Neural cell (in vitro differentiated cells): ENCODE measurements at regions not wholly inside any gene's neighbourhood (a gene's known extent, or its start where the extent isn't known, plus 50 kb on each side); places are given as distances from the start of the nearest gene placed in this dataset.

Source experiments
- H2AFZ ChIP-seq: fragments of 200-600, 300-800 bp; sonication (generic), shearing (Covaris generic); 2 replicates; pipeline ENCODE4 v1.6.0; 2014; ENCODE audit warnings: low read depth, mild to moderate bottlenecking, antibody characterized with exemption, low read length, moderate library complexity
- H3F3A ChIP-seq: fragments of 200-600 bp; shearing (Covaris generic); 2 replicates; pipeline ENCODE4 v1.6.1; 2016; ENCODE audit warnings: mild to moderate bottlenecking, moderate library complexity, mixed read lengths, antibody characterized with exemption, low read length; ENCODE audit not compliant: insufficient read depth, poor library complexity, severe bottlenecking
- H3K27ac ChIP-seq: fragments of 200-600, 300-800 bp; sonication (generic), shearing (Covaris generic); 2 replicates; pipeline ENCODE4 v1.5.1; 2014; ENCODE audit warnings: mild to moderate bottlenecking, low read length, moderate library complexity
- H3K27me3 ChIP-seq: fragments of 300-800, 200-600 bp; sonication (generic), shearing (Covaris generic); 2 replicates; pipeline ENCODE4 v1.6.0; 2014; ENCODE audit warnings: mild to moderate bottlenecking, low read depth, low read length, moderate library complexity; ENCODE audit not compliant: insufficient read depth
- H3K36me3 ChIP-seq: fragments of 300-800, 200-600 bp; sonication (generic), shearing (Covaris generic); 2 replicates; pipeline ENCODE4 v1.5.1; 2014; ENCODE audit warnings: mild to moderate bottlenecking, antibody characterized with exemption, low read length, moderate library complexity; ENCODE audit not compliant: insufficient read depth
- H3K4me2 ChIP-seq: fragments of 300-800, 200-600 bp; sonication (generic), shearing (Covaris generic); 2 replicates; pipeline ENCODE4 v1.6.0; 2014; ENCODE audit warnings: mild to moderate bottlenecking, low read length
- H3K4me3 ChIP-seq: fragments of 300-800, 200-600 bp; sonication (generic), shearing (Covaris generic); 2 replicates; pipeline ENCODE4 v1.5.1; 2014; ENCODE audit warnings: mild to moderate bottlenecking, low read length, moderate library complexity
- H3K79me2 ChIP-seq: fragments of 200-600 bp; shearing (Covaris generic); replicated peaks from 2 replicates; pipeline ENCODE4 v1.6.0; 2014; ENCODE audit warnings: mild to moderate bottlenecking, low read length, moderate library complexity; ENCODE audit not compliant: insufficient read depth
- H3K9ac ChIP-seq: fragments of 300-800, 200-600 bp; sonication (generic), shearing (Covaris generic); 2 replicates; pipeline ENCODE4 v1.6.1; 2016; ENCODE audit warnings: mild to moderate bottlenecking, low read length, mixed read lengths
- H3K9me2 ChIP-seq: fragments of 200-600 bp; shearing (Covaris generic); 2 replicates; pipeline ENCODE4 v1.6.1; 2016; ENCODE audit warnings: mild to moderate bottlenecking, low read length, mixed read lengths; ENCODE audit not compliant: insufficient read depth
- H3K9me3 ChIP-seq: fragments of 200-600, 300-800 bp; sonication (generic), shearing (Covaris generic); 2 replicates; pipeline ENCODE4 v1.6.1; 2016; ENCODE audit warnings: mild to moderate bottlenecking, mixed run types, low read length, moderate library complexity, mixed read lengths
- H4K20me1 ChIP-seq: fragments of 200-600 bp; shearing (Covaris generic); 2 replicates; pipeline ENCODE4 v1.6.1; 2016; ENCODE audit warnings: mild to moderate bottlenecking, mixed run types; ENCODE audit not compliant: insufficient read depth
- EP300 ChIP-seq: fragments of 450-650 bp; conservative IDR thresholded peaks from 2 replicates; pipeline ENCODE4 v1.6.1; 2014; ENCODE audit warnings: antibody characterized with exemption, mild to moderate bottlenecking, moderate library complexity; ENCODE audit not compliant: poor library complexity, severe bottlenecking
- EZH2 ChIP-seq: fragments of 200-600, 300-800 bp; shearing (Covaris generic), sonication (generic); IDR thresholded peaks from 2 replicates; pipeline ENCODE4 v1.6.1; 2014; ENCODE audit warnings: antibody characterized with exemption, low read length, borderline replicate concordance, mild to moderate bottlenecking; ENCODE audit not compliant: insufficient read depth, poor library complexity, severe bottlenecking
- MXI1 ChIP-seq: fragments of 450-650 bp; conservative IDR thresholded peaks from 2 replicates; pipeline ENCODE4 v1.6.1; 2014; ENCODE audit warnings: antibody characterized with exemption, mild to moderate bottlenecking; ENCODE audit not compliant: poor library complexity, severe bottlenecking
- POLR2AphosphoS5 ChIP-seq: IDR thresholded peaks from 2 replicates; pipeline ENCODE4 v1.6.1; 2012
- RAD21 ChIP-seq: fragments of 450-650 bp; conservative IDR thresholded peaks from 2 replicates; pipeline ENCODE4 v1.6.1; 2014; ENCODE audit warnings: antibody characterized with exemption, mild to moderate bottlenecking, moderate library complexity
- SMC3 ChIP-seq: fragments of 450-650 bp; conservative IDR thresholded peaks from 2 replicates; pipeline ENCODE4 v1.6.1; 2014; ENCODE audit warnings: antibody characterized with exemption, mild to moderate bottlenecking, moderate library complexity; ENCODE audit not compliant: poor library complexity
- TAF1 ChIP-seq: IDR thresholded peaks from 2 replicates; pipeline ENCODE4 v1.6.1; 2012; ENCODE audit warnings: low read depth
- TF ChIP-seq, protein P1 (sequence below): IDR thresholded peaks from 2 replicates; pipeline ENCODE4 v1.6.1; 2012; ENCODE audit warnings: borderline replicate concordance
- TF ChIP-seq, protein P2 (sequence below): fragments of 450-650 bp; IDR thresholded peaks from 2 replicates; pipeline ENCODE4 v1.5.1; 2014; ENCODE audit warnings: antibody characterized with exemption, mild to moderate bottlenecking, moderate library complexity; ENCODE audit not compliant: poor library complexity, severe bottlenecking

DNA sequence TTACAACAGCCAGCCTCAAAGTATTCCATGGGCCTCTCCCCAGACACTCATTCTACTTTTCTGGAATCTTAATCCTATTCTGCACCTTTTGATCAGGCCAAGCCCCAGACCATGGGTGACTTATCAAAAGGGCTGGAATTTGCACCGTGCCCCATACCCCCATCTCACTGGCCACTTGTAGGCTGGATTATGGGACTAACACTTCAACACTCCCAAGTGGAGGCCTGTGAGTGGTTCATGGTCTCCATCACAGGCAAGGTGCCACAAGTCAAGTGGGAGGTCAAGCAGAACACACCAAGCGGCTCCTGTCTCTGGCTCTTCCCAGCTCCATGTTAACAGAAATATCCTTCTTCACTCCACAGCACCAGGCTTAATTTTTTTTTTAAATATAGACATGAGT, 212.3 kb upstream of the HEY2 start:
- H3K27ac ChIP-seq = no peak overlapping the region
- no peaks in the 10 kb centered on the region for H3K9me3 ChIP-seq
- H3K4me2 ChIP-seq = no peak overlapping the region
- no peaks in the 10 kb centered on the region for H4K20me1 ChIP-seq
- no peaks in the 10 kb centered on the region for H3K36me3 ChIP-seq
- H2AFZ ChIP-seq = no peak overlapping the region
- no peaks in the 10 kb centered on the region for H3K79me2 ChIP-seq
- H3K4me3 ChIP-seq = no peak overlapping the region
- TF ChIP-seq EZH2 (no peak), EP300 (no peak), POLR2AphosphoS5 (no peak), MXI1 (no peak), RAD21 (no peak), TAF1 (no peak), SMC3 (no peak)
- TF ChIP-seq, protein P1, sequence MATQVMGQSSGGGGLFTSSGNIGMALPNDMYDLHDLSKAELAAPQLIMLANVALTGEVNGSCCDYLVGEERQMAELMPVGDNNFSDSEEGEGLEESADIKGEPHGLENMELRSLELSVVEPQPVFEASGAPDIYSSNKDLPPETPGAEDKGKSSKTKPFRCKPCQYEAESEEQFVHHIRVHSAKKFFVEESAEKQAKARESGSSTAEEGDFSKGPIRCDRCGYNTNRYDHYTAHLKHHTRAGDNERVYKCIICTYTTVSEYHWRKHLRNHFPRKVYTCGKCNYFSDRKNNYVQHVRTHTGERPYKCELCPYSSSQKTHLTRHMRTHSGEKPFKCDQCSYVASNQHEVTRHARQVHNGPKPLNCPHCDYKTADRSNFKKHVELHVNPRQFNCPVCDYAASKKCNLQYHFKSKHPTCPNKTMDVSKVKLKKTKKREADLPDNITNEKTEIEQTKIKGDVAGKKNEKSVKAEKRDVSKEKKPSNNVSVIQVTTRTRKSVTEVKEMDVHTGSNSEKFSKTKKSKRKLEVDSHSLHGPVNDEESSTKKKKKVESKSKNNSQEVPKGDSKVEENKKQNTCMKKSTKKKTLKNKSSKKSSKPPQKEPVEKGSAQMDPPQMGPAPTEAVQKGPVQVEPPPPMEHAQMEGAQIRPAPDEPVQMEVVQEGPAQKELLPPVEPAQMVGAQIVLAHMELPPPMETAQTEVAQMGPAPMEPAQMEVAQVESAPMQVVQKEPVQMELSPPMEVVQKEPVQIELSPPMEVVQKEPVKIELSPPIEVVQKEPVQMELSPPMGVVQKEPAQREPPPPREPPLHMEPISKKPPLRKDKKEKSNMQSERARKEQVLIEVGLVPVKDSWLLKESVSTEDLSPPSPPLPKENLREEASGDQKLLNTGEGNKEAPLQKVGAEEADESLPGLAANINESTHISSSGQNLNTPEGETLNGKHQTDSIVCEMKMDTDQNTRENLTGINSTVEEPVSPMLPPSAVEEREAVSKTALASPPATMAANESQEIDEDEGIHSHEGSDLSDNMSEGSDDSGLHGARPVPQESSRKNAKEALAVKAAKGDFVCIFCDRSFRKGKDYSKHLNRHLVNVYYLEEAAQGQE = no peak
- TF ChIP-seq, protein P2, sequence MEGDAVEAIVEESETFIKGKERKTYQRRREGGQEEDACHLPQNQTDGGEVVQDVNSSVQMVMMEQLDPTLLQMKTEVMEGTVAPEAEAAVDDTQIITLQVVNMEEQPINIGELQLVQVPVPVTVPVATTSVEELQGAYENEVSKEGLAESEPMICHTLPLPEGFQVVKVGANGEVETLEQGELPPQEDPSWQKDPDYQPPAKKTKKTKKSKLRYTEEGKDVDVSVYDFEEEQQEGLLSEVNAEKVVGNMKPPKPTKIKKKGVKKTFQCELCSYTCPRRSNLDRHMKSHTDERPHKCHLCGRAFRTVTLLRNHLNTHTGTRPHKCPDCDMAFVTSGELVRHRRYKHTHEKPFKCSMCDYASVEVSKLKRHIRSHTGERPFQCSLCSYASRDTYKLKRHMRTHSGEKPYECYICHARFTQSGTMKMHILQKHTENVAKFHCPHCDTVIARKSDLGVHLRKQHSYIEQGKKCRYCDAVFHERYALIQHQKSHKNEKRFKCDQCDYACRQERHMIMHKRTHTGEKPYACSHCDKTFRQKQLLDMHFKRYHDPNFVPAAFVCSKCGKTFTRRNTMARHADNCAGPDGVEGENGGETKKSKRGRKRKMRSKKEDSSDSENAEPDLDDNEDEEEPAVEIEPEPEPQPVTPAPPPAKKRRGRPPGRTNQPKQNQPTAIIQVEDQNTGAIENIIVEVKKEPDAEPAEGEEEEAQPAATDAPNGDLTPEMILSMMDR = no peak
- H3F3A ChIP-seq = no peaks in the 10 kb centered on the region
- no peak overlapping the region for H3K9ac ChIP-seq
- no peaks in the 10 kb centered on the region for H3K27me3 ChIP-seq
- H3K9me2 ChIP-seq = no peaks in the 10 kb centered on the region

DNA sequence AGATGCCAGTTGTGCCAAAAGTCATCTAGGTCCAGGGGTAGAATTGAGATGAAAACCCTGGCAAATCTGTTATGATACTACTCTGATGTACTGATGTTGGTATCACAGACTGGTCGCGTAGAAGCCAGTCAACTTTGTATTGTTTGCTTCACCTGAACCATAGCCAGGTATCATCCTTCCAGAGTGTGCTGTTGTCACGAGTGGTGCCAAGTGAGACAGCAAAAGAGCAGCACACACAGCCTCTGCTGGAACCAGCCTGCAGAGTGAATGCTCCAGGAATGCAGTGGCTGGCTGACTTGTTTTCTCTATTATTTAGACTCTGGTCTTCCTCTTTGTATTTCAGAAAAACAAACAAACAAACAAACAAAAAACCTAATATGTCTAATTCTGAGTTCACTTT, 209.5 kb upstream of the HEY2 start:
- no peak overlapping the region for H3K9ac ChIP-seq
- TF ChIP-seq RAD21 (no peak), MXI1 (no peak), POLR2AphosphoS5 (no peak)
- TF ChIP-seq, protein P2 = no peak
- H3K27me3 ChIP-seq = no peaks in the 10 kb centered on the region
- no peaks in the 10 kb centered on the region for H3F3A ChIP-seq
- H3K4me2 ChIP-seq = no peak overlapping the region
- no peaks in the 10 kb centered on the region for H3K9me2 ChIP-seq
- no peak overlapping the region for H3K4me3 ChIP-seq
- no peak overlapping the region for H3K27ac ChIP-seq
- no peaks in the 10 kb centered on the region for H3K36me3 ChIP-seq
- H3K9me3 ChIP-seq = no peaks in the 10 kb centered on the region
- no peaks in the 10 kb centered on the region for H3K79me2 ChIP-seq
- H4K20me1 ChIP-seq = no peaks in the 10 kb centered on the region
- no peak overlapping the region for H2AFZ ChIP-seq
